Tibial nerve (tissue), 4 donors: ENCODE measurements at regions not wholly inside any gene's neighbourhood (a gene's known extent, or its start where the extent isn't known, plus 50 kb on each side); places are given as distances from the start of the nearest gene placed in this dataset.

Source experiments
- DNase-seq, 2 donors: peaks; one replicate each; pipeline ENCODE4 v3.0.0-alpha.2; 2019; ENCODE audit warnings: low spot score in 2 of 2
- H3K27ac ChIP-seq, 4 donors: fragments of 200-600 bp; sonication (generic) in 3 of 4; one replicate each; pipeline ENCODE4 v1.5.1; 2017 to 2019; ENCODE audit warnings: mild to moderate bottlenecking in 1 of 4
- H3K27me3 ChIP-seq, 2 donors: fragments of 200-600 bp; sonication (generic) in 1 of 2; one replicate each; pipeline versions ENCODE4 v1.5.1 to v1.6.0; 2017 to 2019
- H3K36me3 ChIP-seq, 3 donors: fragments of 200-600 bp; sonication (generic); one replicate each; pipeline ENCODE4 v1.5.1; 2018 to 2019
- H3K4me1 ChIP-seq, 4 donors: fragments of 200-600 bp; sonication (generic) in 3 of 4; one replicate each; pipeline ENCODE4 v1.5.1; 2017 to 2019
- H3K4me3 ChIP-seq, 4 donors: fragments of 200-600 bp; sonication (generic) in 3 of 4; one replicate each; pipeline ENCODE4 v1.5.1; 2017 to 2019; ENCODE audit warnings: mild to moderate bottlenecking in 1 of 4, moderate library complexity in 1 of 4
- H3K9me3 ChIP-seq, 4 donors: fragments of 200-600 bp; sonication (generic) in 3 of 4; one replicate each; pipeline ENCODE4 v1.5.1; 2017 to 2019
- CTCF ChIP-seq, 5 experiments: fragments of 200-600 bp in 3 of 5; fragments of 450-650 bp in 2 of 5; sonication (generic) in 3 of 5; IDR thresholded peaks; one replicate each; pipeline ENCODE4 v1.5.1; 2016 to 2019; ENCODE audit warnings: antibody characterized with exemption in 5 of 5, mild to moderate bottlenecking in 3 of 5, moderate library complexity in 2 of 5
- EP300 ChIP-seq, 2 donors: sonication (generic); formaldehyde crosslinking; IDR thresholded peaks; one replicate each; pipeline ENCODE4 v1.6.1; 2017; ENCODE audit warnings: antibody characterized with exemption in 2 of 2, mild to moderate bottlenecking in 1 of 2
- POLR2A ChIP-seq, 2 donors: fragments of 450-650 bp; IDR thresholded peaks; one replicate each; pipeline ENCODE4 v1.6.1; 2017; ENCODE audit warnings: antibody characterized with exemption in 2 of 2, mild to moderate bottlenecking in 2 of 2, moderate library complexity in 2 of 2
- WGBS, 2 donors: methylation state at CpG; one replicate each; pipeline ENCODE4 v1.1.5; 2018; 5-methylcytosine and 5-hydroxymethylcytosine counted together

- Histone ChIP-seq H3K9me3 (no peaks in the 10 kb centered on the region), H3K4me1 (no peaks in the 10 kb centered on the region), H3K27ac (no peak overlapping the region), H3K27me3 (no peaks in the 10 kb centered on the region), H3K36me3 (no peaks in the 10 kb centered on the region), H3K4me3 (no peak overlapping the region)
- WGBS, 2 donors, result 71 to 72% methylated on average over 10 of the region's 10 CpGs
- TF ChIP-seq CTCF (IDR thresholded peaks at IDR 0.05), result peak in 4 of 5 experiments; percentile 32 to 58 (median 48)
- no peak for TF ChIP-seq POLR2A (IDR thresholded peaks at IDR 0.05)
- TF ChIP-seq EP300 (IDR thresholded peaks at IDR 0.05), result no peak
- DNase-seq, result peak in 1 of 2 donors; percentile 16
These were observed 295.1 kb upstream of the PLET1 start for GRCh38 chr11:112555491-112556364.

- peaks cover 0 to 4% (median 0%) of the 10 kb centered on the region in 4 donors for H3K4me1 ChIP-seq
- WGBS, 2 donors, result 71 to 74% methylated on average over 7 of the region's 7 CpGs
- H3K4me3 ChIP-seq, result no peak overlapping the region
- no peak for DNase-seq
- H3K27me3 ChIP-seq, result no peaks in the 10 kb centered on the region
- no peaks in the 10 kb centered on the region for H3K9me3 ChIP-seq
- H3K27ac ChIP-seq, result no peak overlapping the region
- TF ChIP-seq POLR2A (IDR thresholded peaks at IDR 0.05) (no peak), EP300 (IDR thresholded peaks at IDR 0.05) (no peak), CTCF (IDR thresholded peaks at IDR 0.05) (no peak)
- H3K36me3 ChIP-seq, result no peaks in the 10 kb centered on the region
These were observed 298.0 kb upstream of the PLET1 start for GRCh38 chr11:112558691-112559090.

GRCh38 chr11:112563808-112564207 lies 303.1 kb upstream of the PLET1 start:
- WGBS, 2 donors, result 88 to 89% methylated on average over 5 of the region's 5 CpGs
- H3K27ac ChIP-seq, result peak overlapping the region in 2 of 4 donors; percentile 45 to 70
- H3K36me3 ChIP-seq, result no peaks in the 10 kb centered on the region
- DNase-seq, result no peak
- TF ChIP-seq POLR2A (IDR thresholded peaks at IDR 0.05) (no peak), CTCF (IDR thresholded peaks at IDR 0.05) (no peak), EP300 (IDR thresholded peaks at IDR 0.05) (no peak)
- no peaks in the 10 kb centered on the region for H3K27me3 ChIP-seq
- no peak overlapping the region for H3K4me3 ChIP-seq
- H3K9me3 ChIP-seq, result no peaks in the 10 kb centered on the region
- peaks cover 0 to 22% (median 7%) of the 10 kb centered on the region in 4 donors for H3K4me1 ChIP-seq

GRCh38 chr11:112564228-112564955 lies 303.7 kb upstream of the PLET1 start:
- TF ChIP-seq EP300 (IDR thresholded peaks at IDR 0.05) (peak in 1 of 2 donors; percentile 54), POLR2A (IDR thresholded peaks at IDR 0.05) (no peak), CTCF (IDR thresholded peaks at IDR 0.05) (peak in 1 of 5 experiments; percentile 8)
- Histone ChIP-seq H3K9me3 (no peaks in the 10 kb centered on the region), H3K4me3 (no peak overlapping the region), H3K36me3 (no peaks in the 10 kb centered on the region), H3K27me3 (no peaks in the 10 kb centered on the region), H3K27ac (peak overlapping the region in 2 of 4 donors; percentile 45 to 70), H3K4me1 (peaks cover 0 to 22% (median 7%) of the 10 kb centered on the region in 4 donors)
- DNase-seq, result peak; percentile 14 to 26
- WGBS, 2 donors, result 13 to 21% methylated on average over 3 of the region's 3 CpGs

GRCh38 chr11:112565551-112565950 lies 304.9 kb upstream of the PLET1 start:
- Histone ChIP-seq H3K4me3 (no peak overlapping the region), H3K4me1 (peaks cover 0 to 22% (median 7%) of the 10 kb centered on the region in 4 donors), H3K36me3 (no peaks in the 10 kb centered on the region), H3K27me3 (no peaks in the 10 kb centered on the region), H3K27ac (no peak overlapping the region), H3K9me3 (no peaks in the 10 kb centered on the region)
- 78% methylated on average over 5 of the region's 5 CpGs for WGBS, 2 donors
- no peak for DNase-seq
- TF ChIP-seq CTCF (IDR thresholded peaks at IDR 0.05) (no peak), EP300 (IDR thresholded peaks at IDR 0.05) (no peak)
